GM18505 (cell line): ENCODE measurements at regions not wholly inside any gene's neighbourhood (a gene's known extent, or its start where the extent isn't known, plus 50 kb on each side); places are given as distances from the start of the nearest gene placed in this dataset.

ENCODE experiments used
- ATAC-seq: cut with Tn5 transposase; IDR thresholded peaks from one replicate; pipeline ENCODE4 v1.9.1; 2021; ENCODE audit not compliant: unreplicated experiment
- POLR2A ChIP-seq: IDR thresholded peaks from 4 replicates; pipeline ENCODE4 v1.6.1; 2011; ENCODE audit warnings: borderline replicate concordance; ENCODE audit not compliant: insufficient read depth, insufficient read length; ENCODE audit errors: extremely low read depth

DNA sequence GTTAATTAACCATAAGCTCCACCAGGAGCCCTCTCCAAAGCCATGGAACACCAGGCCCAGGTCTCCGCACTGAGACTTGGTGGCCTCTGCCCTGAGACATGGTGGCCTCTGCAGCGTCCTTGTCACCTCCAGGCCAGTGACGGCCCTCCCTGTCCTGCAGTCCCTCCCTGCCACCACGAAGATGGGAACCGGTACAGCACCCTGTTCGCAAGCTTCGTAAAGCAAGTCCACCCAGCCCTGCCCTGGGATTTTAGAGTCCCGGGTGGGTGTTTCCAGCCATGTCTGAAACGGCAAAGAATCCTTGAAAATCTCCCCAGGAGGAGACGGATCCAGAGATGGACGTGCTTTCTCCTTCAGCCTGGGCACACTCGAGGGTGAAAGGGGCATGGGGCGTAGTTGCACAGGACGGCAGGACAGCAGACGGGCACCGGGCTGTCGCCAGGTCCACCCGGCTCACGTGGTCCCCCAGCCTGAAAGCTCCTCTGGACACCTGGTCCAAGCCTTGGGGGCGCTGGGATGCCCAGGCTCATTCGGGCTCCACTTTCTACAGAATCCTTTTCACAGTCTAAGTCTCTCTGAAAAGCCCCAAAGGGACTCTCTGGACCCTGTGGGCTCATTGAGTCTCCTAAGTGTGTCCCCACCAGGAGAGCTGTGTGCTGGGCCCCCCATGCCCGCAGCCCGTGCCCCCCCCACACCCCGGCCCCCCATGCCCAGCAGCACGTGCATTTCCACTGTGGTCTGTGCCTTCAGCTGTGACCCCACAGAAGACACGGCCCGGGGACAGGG is 456.2 kb downstream of the BRD1 start:
- no peak for ATAC-seq
- no peak for TF ChIP-seq POLR2A

DNA sequence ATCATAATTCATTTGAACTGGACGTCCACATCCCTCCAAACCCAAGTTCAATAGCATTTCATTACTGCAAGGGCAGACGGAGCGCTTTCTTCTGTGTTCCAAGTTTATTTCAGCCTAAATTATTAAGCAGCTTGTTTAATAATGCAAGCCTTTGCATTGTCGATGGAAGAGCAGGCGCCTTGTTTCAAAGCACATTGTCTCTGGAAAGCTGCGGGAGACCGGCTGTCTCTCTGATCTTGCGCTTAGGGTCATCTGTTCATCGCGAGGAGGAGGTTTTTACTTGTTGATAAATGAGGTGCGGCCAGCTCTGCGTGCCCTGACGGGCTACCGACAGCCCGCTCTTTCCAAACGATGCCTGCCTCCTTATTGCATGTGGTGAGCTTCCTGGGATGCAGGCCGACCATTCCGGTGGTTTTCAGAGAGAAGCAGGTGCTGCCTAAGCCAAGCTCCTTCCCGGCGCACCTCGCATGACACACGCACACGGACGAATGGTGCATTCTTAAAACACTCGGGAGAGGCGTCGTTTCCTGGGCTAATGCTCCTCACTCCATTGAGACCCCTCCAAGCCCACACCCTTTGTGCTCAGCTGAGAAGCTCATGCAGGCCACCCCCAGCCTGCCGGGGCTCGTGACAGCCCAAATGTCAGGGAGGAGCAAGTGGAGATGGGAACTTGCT is 456.9 kb downstream of the BRD1 start:
- no peak for TF ChIP-seq POLR2A
- ATAC-seq, result no peak

DNA sequence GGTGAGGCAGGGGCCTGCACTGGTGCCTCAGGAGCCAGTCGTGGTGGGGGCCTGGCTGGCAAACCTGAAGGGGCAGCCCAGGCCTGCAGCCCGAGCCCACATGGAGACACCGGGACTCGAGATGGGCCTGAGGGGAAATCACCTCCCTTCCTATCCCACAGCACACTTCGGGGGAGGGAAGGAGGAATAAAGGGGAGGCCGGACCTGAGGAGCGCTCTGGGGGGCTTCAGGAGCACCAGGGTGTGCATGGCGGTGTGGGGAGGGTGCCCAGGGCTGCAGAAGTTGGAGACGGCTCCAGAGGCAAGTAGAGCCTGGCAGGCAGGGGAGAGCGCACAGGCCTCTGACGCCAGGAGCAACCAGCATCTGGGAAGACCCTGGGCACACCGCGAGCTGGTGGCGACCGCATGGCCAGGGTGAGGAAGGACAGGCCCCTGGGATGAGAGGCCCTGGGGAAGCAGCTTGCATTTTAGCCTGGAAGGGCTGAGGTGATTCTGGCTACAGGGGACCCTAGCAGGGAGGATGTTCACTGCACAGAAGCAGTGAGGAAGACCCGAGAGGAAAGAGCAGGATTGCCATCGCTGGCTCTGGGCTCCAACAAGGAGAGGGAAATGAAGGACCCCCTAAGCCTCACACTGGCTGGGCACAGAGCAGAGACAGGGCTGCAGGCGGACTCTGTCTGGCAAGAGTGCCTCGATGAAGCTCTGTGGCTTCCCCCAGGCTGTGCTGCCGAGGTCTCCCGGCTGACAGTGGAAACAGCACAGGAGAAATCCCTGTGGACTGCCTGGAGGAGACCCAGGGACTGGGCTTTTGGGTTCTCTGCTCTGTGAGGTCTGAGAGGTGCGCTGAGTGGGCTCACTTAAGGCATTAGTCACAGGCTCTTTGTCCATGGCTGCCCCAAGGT is 457.7 kb downstream of the BRD1 start:
- no peak for TF ChIP-seq POLR2A
- no peak for ATAC-seq

DNA sequence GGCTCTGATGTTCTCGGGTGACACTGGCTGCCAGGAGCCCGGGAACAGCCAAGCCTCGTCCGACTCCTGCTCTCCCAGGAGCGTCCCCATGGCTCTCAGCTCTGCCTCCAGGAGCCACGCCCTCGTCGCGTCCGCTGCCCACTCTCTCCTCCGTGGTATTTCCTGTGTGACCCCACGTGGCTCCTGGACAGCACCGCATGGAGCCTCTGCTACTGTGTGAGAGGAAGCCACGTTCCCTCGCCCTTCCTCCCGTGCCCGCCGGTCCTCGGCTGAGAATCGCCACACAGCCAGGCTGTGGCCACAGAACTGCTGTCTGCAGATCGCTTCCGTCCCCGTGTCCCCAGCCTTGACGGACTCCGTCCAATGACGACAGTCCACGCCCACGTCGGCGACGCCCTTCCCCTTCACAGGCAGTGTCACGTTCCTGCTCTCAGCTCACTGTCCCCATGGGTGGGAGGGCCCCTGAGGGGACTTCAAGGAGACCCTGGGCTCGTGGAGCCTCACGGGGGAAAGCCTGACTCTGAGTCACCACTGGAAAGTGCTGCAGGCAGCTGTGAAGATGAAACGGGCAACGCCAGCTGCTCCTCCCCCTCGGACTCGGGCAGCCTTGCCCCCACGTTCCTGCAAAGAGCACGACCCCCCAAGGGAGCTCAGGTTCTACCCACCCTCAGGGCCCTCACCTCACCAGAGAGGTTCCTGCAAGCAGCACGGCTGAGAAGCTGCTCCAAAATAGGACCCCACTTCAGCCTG is 458.5 kb downstream of the BRD1 start:
- TF ChIP-seq POLR2A, result no peak
- no peak for ATAC-seq

DNA sequence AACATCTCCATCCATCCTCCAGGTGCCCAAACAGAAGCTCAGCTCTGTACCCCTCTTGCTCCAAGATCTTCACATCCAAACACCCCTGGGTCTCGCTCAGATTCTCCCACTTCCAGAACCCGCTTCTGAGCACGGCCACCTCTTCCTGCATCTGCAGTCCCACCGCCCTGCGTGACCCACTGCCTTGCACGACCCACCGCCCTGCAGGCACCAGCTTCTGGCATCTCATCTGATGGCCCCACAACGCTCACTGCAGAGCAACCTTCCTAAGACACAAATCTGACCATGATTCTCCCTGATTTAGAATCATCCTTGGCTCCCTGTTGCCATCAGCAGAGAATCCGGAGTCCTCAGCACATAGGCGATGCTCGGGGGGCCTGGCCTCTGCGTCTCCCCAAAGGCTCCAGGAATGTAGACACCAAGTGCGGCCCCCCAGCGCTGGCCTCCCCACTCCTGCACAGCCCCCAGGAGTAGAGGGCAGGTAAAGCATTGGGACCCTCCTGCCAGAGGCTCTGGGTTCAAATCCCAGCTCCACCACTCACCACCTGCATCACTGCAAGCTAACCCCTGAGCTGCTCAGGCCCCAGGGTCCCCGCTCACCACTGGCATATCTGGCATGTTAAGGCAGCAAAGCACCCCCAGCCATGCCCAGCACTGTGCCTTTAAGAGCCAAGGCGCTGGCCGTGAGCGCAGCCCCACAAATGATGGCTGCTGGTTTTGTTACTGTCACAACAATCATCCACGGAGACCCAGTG is 459.3 kb downstream of the BRD1 start:
- ATAC-seq, result no peak
- no peak for TF ChIP-seq POLR2A

DNA sequence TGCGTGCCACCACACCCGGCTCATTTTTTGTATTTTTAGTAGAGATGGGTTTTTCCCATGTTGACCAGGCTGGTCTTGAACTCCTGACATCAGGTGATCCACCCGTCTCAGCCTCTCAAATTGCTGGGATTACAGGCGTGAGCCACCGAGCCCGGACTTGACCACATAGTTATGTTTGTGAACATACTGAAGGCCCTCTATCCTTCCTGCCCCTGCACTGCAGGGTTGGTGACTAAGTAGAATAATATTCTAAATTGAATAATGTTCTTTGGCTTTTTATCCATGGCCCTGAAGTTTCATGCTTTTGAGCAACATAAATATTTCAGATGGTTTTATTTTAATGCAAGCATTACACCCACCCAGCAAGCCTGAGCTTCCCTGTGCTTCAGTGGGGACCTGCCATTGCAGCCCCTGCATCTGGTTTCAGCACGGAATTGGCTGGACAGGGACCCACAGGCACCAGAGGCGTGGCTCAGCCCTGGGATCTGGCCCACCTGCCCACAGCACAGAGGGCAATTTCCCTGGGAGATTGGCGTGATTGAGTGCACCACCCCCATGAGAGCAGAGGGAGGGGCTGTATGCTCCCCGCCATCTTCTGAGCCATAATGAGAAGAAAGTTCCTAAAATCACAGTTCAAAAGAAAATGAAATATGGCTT is 460.5 kb downstream of the BRD1 start:
- TF ChIP-seq POLR2A, result no peak
- ATAC-seq, result no peak

DNA sequence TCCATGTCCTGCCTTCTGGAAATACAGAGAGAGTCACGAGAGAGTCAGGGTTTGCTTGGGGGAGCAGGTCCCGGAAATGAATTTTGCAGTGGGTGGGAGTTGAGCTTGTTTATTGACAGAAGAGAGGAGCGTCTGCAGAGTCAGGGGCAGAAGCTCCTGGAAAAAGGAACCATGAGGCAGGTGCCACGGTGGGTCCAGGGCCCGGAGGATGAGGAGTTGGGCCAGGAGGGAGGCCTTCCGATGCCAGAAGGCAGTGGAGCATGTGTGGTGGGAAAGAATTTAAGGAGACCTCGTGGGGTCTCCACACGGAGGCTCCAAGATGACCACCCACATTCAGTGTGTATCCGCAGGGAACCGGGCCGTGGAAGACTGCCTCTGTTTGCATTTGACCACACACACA is 461.2 kb downstream of the BRD1 start:
- ATAC-seq, result no peak
- no peak for TF ChIP-seq POLR2A

DNA sequence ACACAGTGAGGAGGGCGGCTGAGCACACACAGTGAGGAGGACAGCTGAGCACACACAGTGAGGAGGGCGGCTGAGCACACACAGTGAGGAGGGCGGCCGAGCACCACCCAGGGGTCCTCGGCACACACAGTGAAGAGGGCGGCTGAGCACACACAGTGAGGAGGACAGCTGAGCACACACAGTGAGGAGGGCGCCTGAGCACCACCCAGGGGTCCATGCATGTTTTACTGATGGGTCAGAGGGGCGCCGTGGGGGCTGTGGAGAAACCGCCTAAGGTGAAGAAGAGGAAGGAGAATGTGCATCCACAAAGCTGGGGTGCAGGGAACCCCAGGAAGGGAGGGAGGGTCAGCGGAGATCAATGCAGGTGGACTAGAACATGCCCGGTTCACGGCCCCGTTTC is 461.8 kb downstream of the BRD1 start:
- ATAC-seq, result no peak
- TF ChIP-seq POLR2A, result no peak

DNA sequence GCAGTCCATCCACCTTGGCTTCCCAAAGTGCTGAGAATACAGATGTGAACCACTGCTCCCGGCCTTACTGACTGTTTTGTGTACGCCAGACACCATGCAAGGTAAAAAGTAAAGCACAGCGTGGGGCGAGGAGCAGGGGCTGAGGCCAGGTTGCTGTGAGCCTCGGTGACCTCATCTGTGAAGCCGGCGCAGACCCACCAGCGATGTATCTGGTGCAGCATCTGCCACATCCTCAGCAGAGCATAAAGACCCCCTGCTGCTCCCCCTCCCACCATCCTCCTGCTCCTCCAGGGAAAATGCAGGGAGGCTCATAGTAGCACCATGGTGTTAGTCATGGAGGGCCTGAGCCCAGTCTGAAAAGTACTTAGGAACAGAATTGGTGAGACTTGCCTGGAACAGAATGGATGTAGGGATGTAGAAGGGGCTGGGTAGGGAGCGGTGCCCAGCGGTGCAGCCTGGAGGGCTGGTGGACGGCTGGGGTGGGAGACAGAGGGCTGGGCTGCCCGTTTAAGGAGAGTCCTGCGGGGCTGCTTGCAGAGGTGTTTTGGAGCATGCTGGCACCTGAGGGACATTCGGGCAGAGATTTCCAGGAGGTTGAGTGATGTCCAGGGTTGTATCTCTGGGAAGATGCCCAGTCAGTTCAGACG is 462.4 kb downstream of the BRD1 start:
- TF ChIP-seq POLR2A, result no peak
- ATAC-seq, result no peak

DNA sequence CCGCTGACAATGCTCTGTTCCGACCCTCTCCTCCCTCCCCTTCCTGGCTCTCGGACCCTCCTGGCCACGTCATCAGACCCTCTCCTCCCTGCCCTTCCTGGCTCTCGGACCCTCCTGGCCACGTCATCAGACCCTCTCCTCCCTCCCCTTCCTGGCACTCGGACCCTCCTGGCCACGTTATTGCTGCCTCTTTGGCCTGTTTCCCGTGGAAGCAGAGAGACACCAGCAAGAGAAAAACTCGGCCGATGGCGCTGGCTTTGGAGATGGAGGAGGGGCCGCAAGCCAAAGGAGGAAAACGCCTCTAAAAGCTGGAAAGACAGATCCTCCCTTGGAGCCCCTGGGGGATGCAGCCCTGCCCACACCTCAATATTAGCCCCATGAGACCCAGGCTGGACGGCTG is 463.3 kb downstream of the BRD1 start:
- no peak for ATAC-seq
- no peak for TF ChIP-seq POLR2A

DNA sequence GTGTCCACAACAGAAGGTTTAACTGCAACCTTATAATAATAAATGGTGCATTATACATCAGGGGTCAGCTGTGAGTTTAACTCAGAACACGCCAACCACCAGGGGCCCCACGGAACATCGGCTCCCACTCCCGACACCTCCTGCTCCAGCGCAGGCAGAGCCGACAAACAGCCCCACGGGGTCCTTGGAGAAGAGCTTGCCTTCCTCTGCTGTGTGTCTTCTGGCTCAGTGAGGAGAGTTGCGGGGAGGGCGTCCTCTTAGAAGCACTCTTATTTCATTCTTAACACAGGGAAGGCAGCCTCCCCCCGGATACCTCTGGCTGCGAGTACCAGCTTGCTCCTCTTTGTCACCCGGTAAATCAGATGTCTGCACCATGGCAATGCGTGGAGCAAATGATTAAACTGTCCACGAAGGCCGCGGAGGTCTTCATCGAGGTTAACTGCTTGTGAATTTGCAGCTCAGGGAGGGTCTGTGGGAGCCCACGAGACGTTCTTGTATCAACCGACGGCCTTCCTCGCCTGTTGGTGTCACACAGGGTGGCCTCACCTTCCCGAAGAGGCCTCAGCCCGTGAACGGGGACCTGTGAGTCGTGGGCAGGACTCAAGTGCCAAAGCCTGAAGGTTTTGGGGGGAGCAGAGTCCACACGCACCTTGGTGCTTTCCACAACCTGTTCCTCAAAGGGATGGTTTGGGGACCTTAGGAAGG is 464.0 kb downstream of the BRD1 start:
- no peak for ATAC-seq
- TF ChIP-seq POLR2A, result no peak
